ENCODE measurements at regions not wholly inside any gene's neighbourhood (a gene's known extent, or its start where the extent isn't known, plus 50 kb on each side); places are given as distances from the start of the nearest gene placed in this dataset.

DNA sequence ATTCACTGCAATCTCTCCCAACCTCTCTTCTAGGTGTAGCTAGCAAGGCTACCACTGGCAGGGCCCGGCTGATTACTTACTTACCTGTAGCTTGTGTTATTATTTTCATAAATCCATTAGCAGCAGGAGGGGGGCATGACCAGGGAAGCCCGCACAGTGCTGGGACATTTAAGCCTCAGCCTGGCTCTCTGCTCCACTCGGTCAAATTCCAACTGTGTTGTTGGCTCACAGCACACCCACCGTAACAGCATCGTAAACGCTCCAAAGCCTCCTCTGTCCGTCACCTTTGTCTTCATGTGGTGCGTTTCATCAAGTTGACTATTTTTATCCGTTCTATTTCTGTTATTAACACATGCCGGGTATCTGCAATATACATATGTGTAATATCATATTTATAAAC, 264.7 kb downstream of the NSG2 start:
- intact Hi-C loops (cut with DNase I; ENCODE audit: low total_unique reads) (loop anchor here (2.0 to 10.0 kb wide), 4 partner anchors 333 to 1015 kb away; partner anchors contain the start of genes BOD1 and CPEB4), in situ Hi-C loops (cut with MboI; ENCODE audit: low sequenced_read_pairs in 4 of 4) (loop anchor here (25.0 kb wide), 3 partner anchors 273 to 1023 kb away; partner anchors contain the start of genes BOD1 (in 4 of the 4) and NSG2 (in 2 of the 4))
- Histone ChIP-seq H3K9me3 (no peaks in the 10 kb centered on the region), H3K27ac (peak overlapping the region in 3 of 4 donors; percentile 17 to 74 (median 58)), H3K27me3 (no peaks in the 10 kb centered on the region), H3K36me3 (no peaks in the 10 kb centered on the region), H3K4me3 (no peak overlapping the region), H3K4me1 (peaks cover 15 to 19% of the 10 kb centered on the region in 2 donors)
- no peak for TF ChIP-seq POLR2A (IDR thresholded peaks at IDR 0.05)
- TF ChIP-seq, protein P1, sequence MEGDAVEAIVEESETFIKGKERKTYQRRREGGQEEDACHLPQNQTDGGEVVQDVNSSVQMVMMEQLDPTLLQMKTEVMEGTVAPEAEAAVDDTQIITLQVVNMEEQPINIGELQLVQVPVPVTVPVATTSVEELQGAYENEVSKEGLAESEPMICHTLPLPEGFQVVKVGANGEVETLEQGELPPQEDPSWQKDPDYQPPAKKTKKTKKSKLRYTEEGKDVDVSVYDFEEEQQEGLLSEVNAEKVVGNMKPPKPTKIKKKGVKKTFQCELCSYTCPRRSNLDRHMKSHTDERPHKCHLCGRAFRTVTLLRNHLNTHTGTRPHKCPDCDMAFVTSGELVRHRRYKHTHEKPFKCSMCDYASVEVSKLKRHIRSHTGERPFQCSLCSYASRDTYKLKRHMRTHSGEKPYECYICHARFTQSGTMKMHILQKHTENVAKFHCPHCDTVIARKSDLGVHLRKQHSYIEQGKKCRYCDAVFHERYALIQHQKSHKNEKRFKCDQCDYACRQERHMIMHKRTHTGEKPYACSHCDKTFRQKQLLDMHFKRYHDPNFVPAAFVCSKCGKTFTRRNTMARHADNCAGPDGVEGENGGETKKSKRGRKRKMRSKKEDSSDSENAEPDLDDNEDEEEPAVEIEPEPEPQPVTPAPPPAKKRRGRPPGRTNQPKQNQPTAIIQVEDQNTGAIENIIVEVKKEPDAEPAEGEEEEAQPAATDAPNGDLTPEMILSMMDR (IDR thresholded peaks at IDR 0.05 in 4 of 5, conservative IDR thresholded peaks at IDR 0.05 in 1 of 5): no peak
- peak; percentile 62 to 74 for ATAC-seq
- DNase-seq: peak in 1 of 2 donors; percentile 34

DNA sequence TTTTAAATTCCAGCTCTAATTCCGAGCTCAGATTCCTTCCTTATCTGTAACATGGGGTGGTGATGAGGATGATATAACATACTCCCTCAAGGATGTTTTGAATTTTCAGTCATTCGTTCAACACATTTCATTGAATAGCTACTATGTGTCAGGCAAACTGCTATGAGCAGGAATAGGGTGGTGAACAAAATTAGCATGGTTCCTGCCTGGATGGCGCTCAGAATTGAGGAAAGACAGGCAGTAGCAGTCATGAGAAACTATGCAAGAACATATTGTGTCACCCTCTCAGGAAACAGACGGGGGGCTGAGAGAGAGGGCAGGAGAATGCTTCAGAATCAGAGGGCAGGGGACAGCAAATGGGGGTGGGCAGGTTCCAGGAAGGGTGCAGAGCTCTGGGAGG, 265.2 kb downstream of the NSG2 start:
- Histone ChIP-seq H3K36me3 (no peaks in the 10 kb centered on the region), H3K9me3 (no peaks in the 10 kb centered on the region), H3K4me3 (no peak overlapping the region), H3K27ac (peak overlapping the region in 3 of 4 donors; percentile 36 to 74 (median 58)), H3K4me1 (peaks cover 15 to 19% of the 10 kb centered on the region in 2 donors), H3K27me3 (no peaks in the 10 kb centered on the region)
- intact Hi-C loops (cut with DNase I; ENCODE audit: low total_unique reads): loop anchor here (2.0 to 10.0 kb wide), 4 partner anchors 333 to 1016 kb away; partner anchors contain the start of genes BOD1 and CPEB4
- in situ Hi-C loops (cut with MboI; ENCODE audit: low sequenced_read_pairs in 4 of 4): loop anchor here (25.0 kb wide), 3 partner anchors 273 to 1023 kb away; partner anchors contain the start of genes BOD1 (in 4 of the 4) and NSG2 (in 2 of the 4)
- TF ChIP-seq, protein P1 (IDR thresholded peaks at IDR 0.05 in 4 of 5, conservative IDR thresholded peaks at IDR 0.05 in 1 of 5): no peak
- TF ChIP-seq POLR2A (IDR thresholded peaks at IDR 0.05): no peak
- ATAC-seq (no peak), DNase-seq (no peak)

DNA sequence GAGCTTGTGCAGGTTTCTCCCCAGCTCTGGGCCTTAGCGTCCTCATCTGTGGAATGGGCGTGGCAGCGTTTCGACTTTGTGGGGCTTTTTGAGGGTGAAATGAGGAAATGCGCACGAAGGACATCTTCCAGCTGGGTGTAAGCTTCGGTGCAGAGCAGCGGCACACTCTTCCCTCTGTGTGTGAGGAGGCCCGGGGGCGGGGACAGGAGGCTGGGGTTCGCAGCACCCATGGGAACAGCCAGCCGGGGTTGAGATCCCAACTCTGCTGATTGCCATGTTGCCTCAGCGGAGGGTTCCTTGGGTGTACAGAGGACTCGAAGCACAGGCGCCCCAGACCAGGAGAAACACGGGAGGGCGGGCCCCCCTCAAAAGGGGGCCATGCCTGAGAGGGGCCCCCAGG, 265.6 kb downstream of the NSG2 start:
- ATAC-seq (no peak), DNase-seq (no peak)
- in situ Hi-C loops (cut with MboI; ENCODE audit: low sequenced_read_pairs in 4 of 4) (loop anchor here (25.0 kb wide), 3 partner anchors 274 to 1024 kb away; partner anchors contain the start of genes BOD1 (in 4 of the 4) and NSG2 (in 2 of the 4)), intact Hi-C loops (cut with DNase I; ENCODE audit: low total_unique reads) (loop anchor here (2.0 to 10.0 kb wide), 4 partner anchors 334 to 1016 kb away; partner anchors contain the start of genes BOD1 and CPEB4)
- Histone ChIP-seq H3K27me3 (no peaks in the 10 kb centered on the region), H3K4me3 (no peak overlapping the region), H3K27ac (peak overlapping the region in 3 of 4 donors; percentile 36 to 74 (median 58)), H3K36me3 (no peaks in the 10 kb centered on the region), H3K9me3 (no peaks in the 10 kb centered on the region), H3K4me1 (peaks cover 15 to 19% of the 10 kb centered on the region in 2 donors)
- TF ChIP-seq, protein P1 (IDR thresholded peaks at IDR 0.05 in 4 of 5, conservative IDR thresholded peaks at IDR 0.05 in 1 of 5): no peak
- no peak for TF ChIP-seq POLR2A (IDR thresholded peaks at IDR 0.05)

DNA sequence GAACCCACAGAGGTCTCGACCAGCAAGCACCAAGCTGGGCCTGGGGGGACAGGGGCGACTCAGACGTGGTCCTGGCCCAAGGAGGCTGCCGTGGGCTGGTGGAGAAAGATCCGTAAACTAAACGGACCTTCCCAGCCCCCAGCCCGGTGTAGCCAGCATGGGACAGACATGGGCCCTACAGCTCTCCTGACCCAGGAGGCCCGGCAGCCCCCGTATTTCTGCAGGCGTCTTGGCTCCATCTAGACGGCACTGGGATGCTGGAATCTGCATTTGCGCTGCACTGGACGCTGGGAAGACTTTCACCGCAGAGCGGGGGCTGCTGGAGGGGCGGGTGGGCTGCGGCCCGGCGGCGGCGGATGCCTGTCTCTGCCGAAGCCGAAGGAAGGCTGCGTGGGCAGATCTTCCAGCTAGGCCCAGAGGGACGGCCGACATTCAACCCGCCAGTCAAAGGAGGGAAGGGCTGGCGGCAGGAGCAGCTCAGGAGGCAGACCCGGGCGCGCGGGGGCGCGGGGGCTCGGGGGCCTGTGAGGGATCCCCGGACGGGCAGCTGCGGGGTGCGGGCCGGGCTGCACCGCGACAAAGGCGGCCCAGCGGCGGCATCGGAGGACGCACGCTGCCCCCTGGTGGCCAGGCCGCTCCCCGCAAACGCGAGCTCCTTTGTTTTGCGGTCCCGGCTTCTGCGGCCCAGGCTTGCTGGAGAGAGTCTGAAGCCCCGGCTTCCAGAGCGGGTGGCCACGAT, 266.2 kb downstream of the NSG2 start:
- peak in 1 of 2 donors; percentile 41 for DNase-seq
- no peaks in the 10 kb centered on the region for H3K36me3 ChIP-seq
- TF ChIP-seq POLR2A (IDR thresholded peaks at IDR 0.05): no peak
- TF ChIP-seq, protein P1 (IDR thresholded peaks at IDR 0.05 in 4 of 5, conservative IDR thresholded peaks at IDR 0.05 in 1 of 5): peak; percentile 63 to 89 (median 82)
- H3K27me3 ChIP-seq: no peaks in the 10 kb centered on the region
- peak overlapping the region; percentile 33 to 59 (median 37) for H3K4me3 ChIP-seq
- in situ Hi-C loops (cut with MboI; ENCODE audit: low sequenced_read_pairs in 4 of 4) (loop anchor here (25.0 kb wide), 3 partner anchors 274 to 1024 kb away; partner anchors contain the start of genes BOD1 (in 4 of the 4) and NSG2 (in 2 of the 4)), intact Hi-C loops (cut with DNase I; ENCODE audit: low total_unique reads) (loop anchor here (1.0 to 10.0 kb wide), 5 partner anchors 266 to 1017 kb away; partner anchors contain the start of genes BOD1, CPEB4 and NSG2)
- peak overlapping the region in 2 of 4 donors; percentile 8 to 74 for H3K27ac ChIP-seq
- H3K4me1 ChIP-seq: peaks cover 15 to 19% of the 10 kb centered on the region in 2 donors
- H3K9me3 ChIP-seq: no peaks in the 10 kb centered on the region
- ATAC-seq: peak; percentile 69 to 73

Measured in gastrocnemius medialis (tissue), 4 donors.